ENCODE measurements at regions not wholly inside any gene's neighbourhood (a gene's known extent, or its start where the extent isn't known, plus 50 kb on each side); places are given as distances from the start of the nearest gene placed in this dataset.
"Not testable (repeated sequence)": the region's sequence is repeated elsewhere in the genome, so short reads cannot be mapped to it uniquely, and the experiment has no call there.

DNA sequence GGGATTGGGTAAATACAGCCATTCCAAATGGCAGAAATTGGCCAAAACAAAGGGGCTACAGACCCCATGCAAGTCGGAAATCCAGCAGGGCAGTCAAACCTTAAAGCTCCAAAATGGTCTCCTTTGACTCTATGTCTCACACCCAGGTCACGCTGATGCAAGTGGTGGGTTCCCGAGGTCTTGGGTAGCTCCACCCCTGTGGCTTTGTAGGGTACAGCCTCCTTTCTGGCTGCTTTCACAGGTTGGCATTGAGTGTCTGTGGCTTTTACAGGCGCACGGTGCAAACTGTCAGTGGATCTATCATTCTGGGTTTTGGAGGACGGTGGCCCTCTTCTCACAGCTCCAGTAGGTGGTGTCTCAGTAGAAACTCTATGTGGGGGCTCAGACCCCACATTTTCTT, 358.6 kb upstream of the TGIF2LX start:
- TF ChIP-seq, protein P1, sequence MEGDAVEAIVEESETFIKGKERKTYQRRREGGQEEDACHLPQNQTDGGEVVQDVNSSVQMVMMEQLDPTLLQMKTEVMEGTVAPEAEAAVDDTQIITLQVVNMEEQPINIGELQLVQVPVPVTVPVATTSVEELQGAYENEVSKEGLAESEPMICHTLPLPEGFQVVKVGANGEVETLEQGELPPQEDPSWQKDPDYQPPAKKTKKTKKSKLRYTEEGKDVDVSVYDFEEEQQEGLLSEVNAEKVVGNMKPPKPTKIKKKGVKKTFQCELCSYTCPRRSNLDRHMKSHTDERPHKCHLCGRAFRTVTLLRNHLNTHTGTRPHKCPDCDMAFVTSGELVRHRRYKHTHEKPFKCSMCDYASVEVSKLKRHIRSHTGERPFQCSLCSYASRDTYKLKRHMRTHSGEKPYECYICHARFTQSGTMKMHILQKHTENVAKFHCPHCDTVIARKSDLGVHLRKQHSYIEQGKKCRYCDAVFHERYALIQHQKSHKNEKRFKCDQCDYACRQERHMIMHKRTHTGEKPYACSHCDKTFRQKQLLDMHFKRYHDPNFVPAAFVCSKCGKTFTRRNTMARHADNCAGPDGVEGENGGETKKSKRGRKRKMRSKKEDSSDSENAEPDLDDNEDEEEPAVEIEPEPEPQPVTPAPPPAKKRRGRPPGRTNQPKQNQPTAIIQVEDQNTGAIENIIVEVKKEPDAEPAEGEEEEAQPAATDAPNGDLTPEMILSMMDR (IDR thresholded peaks at IDR 0.05 in 8 of 11, conservative IDR thresholded peaks at IDR 0.05 in 3 of 11) = not testable (repeated sequence)
- not testable (repeated sequence) for TF ChIP-seq POLR2AphosphoS5, POLR2A (IDR thresholded peaks at IDR 0.05)

Measured in spleen (tissue), 7 donors.